GM10248 (cell line): ENCODE measurements at regions not wholly inside any gene's neighbourhood (a gene's known extent, or its start where the extent isn't known, plus 50 kb on each side); places are given as distances from the start of the nearest gene placed in this dataset.

ENCODE experiments used
- CTCF ChIA-PET: fragments of 300-600 bp; sonication (Branson Sonifier 250); formaldehyde crosslinking; extraction: SDS; loops from one replicate; lab custom pipeline; 2021; ENCODE audit warnings: antibody characterized with exemption; lab: Yijun Ruan, JAX
- POLR2A ChIA-PET: fragments of 350-650 bp; sonication (Branson Sonifier 250); formaldehyde crosslinking; extraction: SDS; loops from one replicate; lab custom pipeline; 2020; ENCODE audit warnings: antibody characterized with exemption; lab: Yijun Ruan, JAX
- DNase-seq: peaks from one replicate; pipeline ENCODE4 v3.0.0; 2012; ENCODE audit errors: extremely low spot score
- TF ChIP-seq, protein P1 (sequence below): IDR thresholded peaks from 2 replicates; pipeline ENCODE4 v1.5.1; 2012; ENCODE audit warnings: mild to moderate bottlenecking, low read depth; ENCODE audit errors: extremely low read depth, missing control alignments, control extremely low read depth

GRCh38 chr10:118497227-118497626, 98.2 kb downstream of the PRLHR start:
- ChIA-PET POLR2A (no interaction called here), CTCF (interaction anchor here (1.0 kb wide), 1 partner anchor 22 kb away, joined by 3 read pairs; no protein-coding TSS in a partner anchor)
- no peak for DNase-seq
- TF ChIP-seq, protein P1, sequence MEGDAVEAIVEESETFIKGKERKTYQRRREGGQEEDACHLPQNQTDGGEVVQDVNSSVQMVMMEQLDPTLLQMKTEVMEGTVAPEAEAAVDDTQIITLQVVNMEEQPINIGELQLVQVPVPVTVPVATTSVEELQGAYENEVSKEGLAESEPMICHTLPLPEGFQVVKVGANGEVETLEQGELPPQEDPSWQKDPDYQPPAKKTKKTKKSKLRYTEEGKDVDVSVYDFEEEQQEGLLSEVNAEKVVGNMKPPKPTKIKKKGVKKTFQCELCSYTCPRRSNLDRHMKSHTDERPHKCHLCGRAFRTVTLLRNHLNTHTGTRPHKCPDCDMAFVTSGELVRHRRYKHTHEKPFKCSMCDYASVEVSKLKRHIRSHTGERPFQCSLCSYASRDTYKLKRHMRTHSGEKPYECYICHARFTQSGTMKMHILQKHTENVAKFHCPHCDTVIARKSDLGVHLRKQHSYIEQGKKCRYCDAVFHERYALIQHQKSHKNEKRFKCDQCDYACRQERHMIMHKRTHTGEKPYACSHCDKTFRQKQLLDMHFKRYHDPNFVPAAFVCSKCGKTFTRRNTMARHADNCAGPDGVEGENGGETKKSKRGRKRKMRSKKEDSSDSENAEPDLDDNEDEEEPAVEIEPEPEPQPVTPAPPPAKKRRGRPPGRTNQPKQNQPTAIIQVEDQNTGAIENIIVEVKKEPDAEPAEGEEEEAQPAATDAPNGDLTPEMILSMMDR: no peak

GRCh38 chr10:118496525-118496924, 98.9 kb downstream of the PRLHR start:
- DNase-seq: no peak
- ChIA-PET POLR2A (no interaction called here), CTCF (interaction anchor here (1.2 kb wide), 2 partner anchors 9 to 37 kb away, joined by 3 to 4 read pairs; no protein-coding TSS in a partner anchor)
- TF ChIP-seq, protein P1: no peak

DNA sequence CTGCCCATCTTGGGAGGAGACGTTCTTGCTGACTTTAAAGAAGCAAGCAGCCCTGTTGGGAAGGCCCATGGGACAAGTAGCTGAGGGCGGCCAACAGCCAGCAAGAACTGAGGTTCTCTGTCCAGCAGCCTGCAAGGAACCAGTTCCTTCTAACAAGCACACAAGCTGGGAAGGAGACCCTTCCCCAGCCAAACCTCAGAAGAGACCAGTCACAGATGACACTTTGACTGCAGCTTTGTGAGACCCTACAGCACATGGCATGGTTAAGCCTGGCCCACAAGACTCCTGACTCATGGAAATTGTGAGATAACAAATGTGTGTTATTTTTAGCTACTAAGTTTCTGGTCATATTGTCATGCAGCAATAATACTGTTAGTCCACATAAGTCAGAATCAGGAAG, 99.9 kb downstream of the PRLHR start:
- POLR2A ChIA-PET: no interaction called here

DNA sequence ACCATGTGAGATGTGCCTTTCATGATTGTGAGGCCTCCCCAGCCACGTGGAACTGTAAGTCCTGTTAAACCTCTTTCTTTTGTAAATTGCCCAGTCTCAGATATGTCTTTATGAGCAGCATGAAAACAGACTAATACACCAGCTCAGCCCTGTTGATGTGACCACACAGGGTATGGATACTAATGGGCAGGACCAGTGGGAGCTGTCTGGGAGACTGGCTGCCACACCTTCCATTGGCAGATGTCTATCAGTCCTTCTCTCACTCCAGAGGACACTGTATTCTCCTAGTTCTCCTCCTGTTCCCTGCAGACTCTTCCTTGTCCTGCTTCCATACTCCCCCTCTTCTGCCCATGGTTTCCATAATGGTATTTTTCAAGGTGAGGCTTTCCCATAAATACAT, 104.4 kb downstream of the PRLHR start:
- DNase-seq: no peak
- TF ChIP-seq, protein P1: no peak
- ChIA-PET POLR2A (no interaction called here), CTCF (no interaction called here)

More for the DNA sequence above, 99.9 kb downstream of the PRLHR start:
- CTCF ChIA-PET: interaction anchor here (0.7 to 1.2 kb wide), 4 partner anchors 10 to 36 kb away, joined by 3 to 4 read pairs (median 4); no protein-coding TSS in a partner anchor
- TF ChIP-seq, protein P1: no peak
- no peak for DNase-seq

- TF ChIP-seq, protein P1: no peak
- CTCF ChIA-PET: no interaction called here
- DNase-seq: no peak
- POLR2A ChIA-PET: no interaction called here
These were observed 106.5 kb downstream of the PRLHR start for GRCh38 chr10:118488710-118489497.

DNA sequence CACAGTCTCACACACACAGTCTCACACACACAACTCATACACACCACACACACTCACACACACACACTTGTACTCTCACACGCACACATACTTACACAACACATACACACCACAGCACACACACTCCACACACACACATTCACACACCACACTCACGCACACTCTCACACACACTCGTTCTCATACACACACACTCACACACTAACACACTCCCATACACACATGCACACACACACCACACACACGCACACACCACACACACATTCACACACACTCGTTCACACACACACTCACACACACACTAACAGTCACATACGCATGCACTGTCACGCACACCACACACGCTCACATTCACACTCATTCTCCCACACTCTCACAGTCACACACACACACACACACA, 109.8 kb downstream of the PRLHR start:
- CTCF ChIA-PET: interaction anchor here (3.9 kb wide), 1 partner anchor 27 kb away, joined by 10 read pairs; no protein-coding TSS in a partner anchor
- POLR2A ChIA-PET: no interaction called here
- no peak for DNase-seq

More for the DNA sequence above, 109.8 kb downstream of the PRLHR start:
- TF ChIP-seq, protein P1: no peak
